ENCODE measurements at regions not wholly inside any gene's neighbourhood (a gene's known extent, or its start where the extent isn't known, plus 50 kb on each side); places are given as distances from the start of the nearest gene placed in this dataset.

GRCh38 chr2:208586516-208586915 lies 179.9 kb downstream of the PTH2R start (continued):
- TF ChIP-seq JUND (IDR thresholded peaks at IDR 0.05; ENCODE audit: low read length) (no peak), POLR2AphosphoS5 (IDR thresholded peaks at IDR 0.05; ENCODE audit: low read depth, low read length) (no peak), YY1 (IDR thresholded peaks at IDR 0.05; ENCODE audit: low read depth, low read length) (no peak), SRF (IDR thresholded peaks at IDR 0.05; ENCODE audit: low read depth, low read length) (no peak)
